H1 (cell line): ENCODE measurements at regions not wholly inside any gene's neighbourhood (a gene's known extent, or its start where the extent isn't known, plus 50 kb on each side); places are given as distances from the start of the nearest gene placed in this dataset.

Source experiments
- CTCF ChIA-PET: fragments of 300-600 bp; sonication (Branson Sonifier 250); formaldehyde crosslinking; loops from one replicate; lab custom pipeline; 2021; ENCODE audit not compliant: partially characterized antibody; lab: Charles Lee
- POLR2A ChIA-PET: fragments of 300-600 bp; sonication (Branson Sonifier 250); formaldehyde crosslinking; loops from one replicate; lab custom pipeline; 2021; ENCODE audit warnings: inconsistent platforms; ENCODE audit not compliant: partially characterized antibody; lab: Charles Lee
- DNase-seq, 2 experiments: peaks; one replicate each; pipeline versions ENCODE4 v3.0.0 to v3.0.0-alpha.2; 2010 to 2022; ENCODE audit warnings: low spot score in 2 of 2, low read depth in 1 of 2, mixed read lengths in 1 of 2
- FAIRE-seq: peaks from 2 replicates; lab custom pipeline; 2011; peaks lifted over from hg19 to GRCh38; lab: Jason Lieb, UNC
- H2AFZ ChIP-seq: 2 replicates; pipeline ENCODE4 v1.8.1; 2012; ENCODE audit warnings: low read length, inconsistent platforms
- H2AK5ac ChIP-seq: 2 replicates; pipeline ENCODE4 v1.6.1; 2013; ENCODE audit warnings: low read depth, low read length
- H2BK120ac ChIP-seq: replicated peaks from 2 replicates; pipeline ENCODE3; 2013; ENCODE audit warnings: low read depth, low read length, inconsistent platforms
- H2BK12ac ChIP-seq: 2 replicates; pipeline ENCODE4 v1.6.1; 2013; ENCODE audit warnings: low read depth, low read length
- H2BK15ac ChIP-seq: 2 replicates; pipeline ENCODE4 v1.6.1; 2013; ENCODE audit warnings: low read length
- H2BK20ac ChIP-seq: 2 replicates; pipeline ENCODE4 v1.6.1; 2013; ENCODE audit warnings: low read length
- H2BK5ac ChIP-seq: 2 replicates; pipeline ENCODE4 v1.6.1; 2013; ENCODE audit warnings: low read depth, low read length
- H3K14ac ChIP-seq: 2 replicates; pipeline ENCODE4 v1.6.1; 2013; ENCODE audit warnings: inconsistent platforms; ENCODE audit not compliant: insufficient read length
- H3K18ac ChIP-seq: 2 replicates; pipeline ENCODE4 v1.6.1; 2013; ENCODE audit warnings: low read length; ENCODE audit errors: extremely low read depth
- H3K23ac ChIP-seq: 2 replicates; pipeline ENCODE4 v1.6.1; 2013; ENCODE audit warnings: inconsistent platforms; ENCODE audit not compliant: insufficient read length
- H3K23me2 ChIP-seq: 2 replicates; pipeline ENCODE4 v1.6.1; 2013; ENCODE audit warnings: low read depth, low read length
- H3K27ac ChIP-seq: 2 replicates; pipeline ENCODE4 v1.6.1; 2011; ENCODE audit warnings: low read depth, low read length, inconsistent platforms
- H3K27me3 ChIP-seq, 4 experiments: replicated peaks in 1 of 4; 1 replicate in 1 of 4; 2 replicates in 3 of 4; pipeline versions ENCODE4 v1.6.1 to v1.8.1; 2011 to 2013; ENCODE audit warnings: low read length in 3 of 4, mild to moderate bottlenecking in 3 of 4, inconsistent platforms in 2 of 4, mixed read lengths in 2 of 4, moderate library complexity in 1 of 4; ENCODE audit not compliant: control insufficient read depth in 3 of 4, insufficient read depth in 3 of 4; ENCODE audit errors: extremely low read depth in 1 of 4
- H3K36me3 ChIP-seq, 4 experiments: 2 replicates each; pipeline versions ENCODE4 v1.6.1 to v1.8.1; 2011 to 2013; ENCODE audit warnings: mild to moderate bottlenecking in 4 of 4, low read length in 3 of 4, moderate library complexity in 2 of 4, control low read depth in 1 of 4, inconsistent platforms in 1 of 4; ENCODE audit not compliant: insufficient read depth in 4 of 4, control insufficient read depth in 2 of 4
- H3K4ac ChIP-seq: replicated peaks from 2 replicates; pipeline ENCODE3; 2013; ENCODE audit warnings: low read length, low read depth, mixed read lengths, inconsistent platforms; ENCODE audit not compliant: insufficient read length
- H3K4me1 ChIP-seq, 4 experiments: replicated peaks in 1 of 4; 1 replicate in 1 of 4; 2 replicates in 3 of 4; pipeline versions ENCODE4 v1.6.1 to v1.8.1; 2011 to 2013; ENCODE audit warnings: low read length in 3 of 4, inconsistent platforms in 2 of 4, mixed read lengths in 1 of 4; ENCODE audit not compliant: insufficient read depth in 4 of 4, control insufficient read depth in 3 of 4
- H3K4me2 ChIP-seq, 2 experiments: 2 replicates each; pipeline versions ENCODE4 v1.6.1 to v1.8.1; 2011 to 2013; ENCODE audit warnings: low read depth in 2 of 2, low read length in 2 of 2, control low read depth in 1 of 2, inconsistent platforms in 1 of 2, mild to moderate bottlenecking in 1 of 2; ENCODE audit not compliant: insufficient read depth in 1 of 2
- H3K4me3 ChIP-seq, 4 experiments: fragments of 200-600, 300-600 bp in 1 of 4; sonication (generic), shearing (Covaris generic), sonication (Bioruptor Twin) in 1 of 4; 2 replicates each; pipeline versions ENCODE4 v1.5.1 to v1.8.1; 2011 to 2016; ENCODE audit warnings: low read length in 4 of 4, low read depth in 3 of 4, control low read depth in 2 of 4, inconsistent platforms in 2 of 4, mild to moderate bottlenecking in 2 of 4, mixed read lengths in 1 of 4, moderate library complexity in 1 of 4; ENCODE audit not compliant: insufficient read depth in 2 of 4; ENCODE audit errors: extremely low read depth in 1 of 4
- H3K56ac ChIP-seq: replicated peaks from 2 replicates; pipeline ENCODE3; 2013; ENCODE audit warnings: low read depth, mild to moderate bottlenecking, mixed read lengths, low read length, inconsistent platforms; ENCODE audit not compliant: insufficient read length
- H3K79me1 ChIP-seq: 2 replicates; pipeline ENCODE4 v1.6.1; 2013; ENCODE audit warnings: low read depth, low read length, control low read depth
- H3K79me2 ChIP-seq, 2 experiments: 2 replicates each; pipeline versions ENCODE4 v1.6.1 to v1.8.1; 2012 to 2013; ENCODE audit warnings: low read length in 2 of 2, mild to moderate bottlenecking in 2 of 2, inconsistent platforms in 1 of 2; ENCODE audit not compliant: insufficient read depth in 2 of 2, control insufficient read depth in 1 of 2
- H3K9ac ChIP-seq, 4 experiments: replicated peaks in 1 of 4; 1 replicate in 1 of 4; 2 replicates in 3 of 4; pipeline versions ENCODE4 v1.6.1 to v1.8.1; 2011 to 2013; ENCODE audit warnings: low read depth in 3 of 4, low read length in 3 of 4, control low read depth in 2 of 4, mild to moderate bottlenecking in 2 of 4, moderate library complexity in 2 of 4, inconsistent platforms in 1 of 4; ENCODE audit errors: extremely low read depth in 1 of 4
- H3K9me3 ChIP-seq, 2 experiments: 2 replicates each; pipeline versions ENCODE4 v1.6.1 to v1.8.1; 2012 to 2013; ENCODE audit warnings: mild to moderate bottlenecking in 2 of 2, moderate library complexity in 2 of 2, control low read depth in 1 of 2, inconsistent platforms in 1 of 2, low read depth in 1 of 2, low read length in 1 of 2, mixed read lengths in 1 of 2; ENCODE audit not compliant: insufficient read depth in 2 of 2
- H4K20me1 ChIP-seq, 2 experiments: replicated peaks in 1 of 2; 2 replicates each; pipeline versions ENCODE3 to v1.8.1; 2011 to 2013; ENCODE audit warnings: inconsistent platforms in 2 of 2, low read length in 2 of 2, mild to moderate bottlenecking in 1 of 2; ENCODE audit not compliant: insufficient read depth in 2 of 2, control insufficient read depth in 1 of 2
- H4K5ac ChIP-seq: 2 replicates; pipeline ENCODE4 v1.6.1; 2013; ENCODE audit warnings: low read length, low read depth, mixed read lengths, inconsistent platforms; ENCODE audit not compliant: insufficient read length
- H4K8ac ChIP-seq: 2 replicates; pipeline ENCODE4 v1.8.0; 2013; ENCODE audit warnings: mild to moderate bottlenecking, moderate library complexity, low read length, inconsistent platforms; ENCODE audit not compliant: insufficient read depth; ENCODE audit errors: extremely low read depth
- H4K91ac ChIP-seq: replicated peaks from 2 replicates; pipeline ENCODE3; 2013; ENCODE audit warnings: low read length, mixed read lengths, inconsistent platforms; ENCODE audit not compliant: insufficient read length
- ZNF274 ChIP-seq: IDR thresholded peaks from 2 replicates; pipeline ENCODE4 v1.7.0; 2012; ENCODE audit warnings: low read length, borderline replicate concordance; ENCODE audit errors: extremely low read depth
- WGBS, 2 experiments: shearing (Covaris generic) in 1 of 2; methylation state at CpG; one replicate each; pipeline versions ENCODE4 v1.1.6 to v1.1.7; 2013 to 2015; ENCODE audit warnings: low lambda C conversion rate in 2 of 2, mixed read lengths in 2 of 2, inconsistent platforms in 1 of 2, low coverage in 1 of 2, missing lambda C conversion rate in 1 of 2; ENCODE audit not compliant: insufficient replicate concordance in 2 of 2, insufficient coverage in 1 of 2, insufficient read length in 1 of 2; ENCODE audit errors: extremely low coverage in 1 of 2, missing lambda C conversion rate in 1 of 2; 5-methylcytosine and 5-hydroxymethylcytosine counted together

- no peak overlapping the region for H3K4ac ChIP-seq
- CTCF ChIA-PET = interaction anchor here (0.7 to 1.0 kb wide), 3 partner anchors 16 to 255 kb away, joined by 3 read pairs; partner anchors contain the start of genes ARFIP1 and TIGD4
These were observed 98.6 kb downstream of the FHDC1 start for GRCh38 chr4:153034681-153035080.

More at GRCh38 chr4:153034681-153035080, 98.6 kb downstream of the FHDC1 start:
- Histone ChIP-seq H4K8ac (no peak overlapping the region), H3K27me3 (no peaks in the 10 kb centered on the region), H2BK120ac (no peak overlapping the region), H3K4me3 (no peak overlapping the region), H2BK20ac (no peak overlapping the region), H3K27ac (no peak overlapping the region), H2AFZ (no peak overlapping the region), H2BK5ac (no peak overlapping the region), H3K4me2 (no peak overlapping the region), H4K91ac (no peak overlapping the region), H3K4me1 (peaks cover 3 to 5% (median 4%) of the 10 kb centered on the region in 4 experiments), H4K20me1 (no peaks in the 10 kb centered on the region), H3K14ac (no peak overlapping the region), H3K36me3 (no peaks in the 10 kb centered on the region), H3K9me3 (peaks cover 0 to 3% of the 10 kb centered on the region in 2 experiments; a peak in 1 of 4 replicates), H2BK12ac (no peak overlapping the region), H3K23ac (no peak overlapping the region), H3K9ac (no peak overlapping the region), H3K23me2 (no peaks in the 10 kb centered on the region; the same call in 1 of the 2 replicates), H3K18ac (no peak overlapping the region)
- WGBS, 2 experiments = 97% methylated on average over 3 of the region's 3 CpGs; no CpG with 5 or more reads in 1 of the 2 experiments
- POLR2A ChIA-PET = no interaction called here
- no peak for DNase-seq
- TF ChIP-seq ZNF274 = no peak
- TF ChIP-seq, all 59 proteins: peak for 0
- no peaks in the 10 kb centered on the region for H3K79me1 ChIP-seq
- H4K5ac ChIP-seq = no peak overlapping the region
- no peaks in the 10 kb centered on the region for H3K79me2 ChIP-seq
- H2BK15ac ChIP-seq = no peak overlapping the region
- H3K56ac ChIP-seq = no peak overlapping the region
- no peak for FAIRE-seq
- H2AK5ac ChIP-seq = no peak overlapping the region
